MCF 10A (cell line): ENCODE measurements at regions not wholly inside any gene's neighbourhood (a gene's known extent, or its start where the extent isn't known, plus 50 kb on each side); places are given as distances from the start of the nearest gene placed in this dataset.
A peak's percentile ranks its signal among the peaks of the same experiment; 100 is the strongest.

Experiments
- BruUV-seq: library from RNA; stranded (reverse); fragments of 400-500 nt; replicated peaks from 2 replicates; lab custom pipeline; 2021; lab: Mats Ljungman, UMichigan
- CTCF ChIA-PET: fragments of 300-600 bp; sonication (Branson Sonifier 250); formaldehyde crosslinking; extraction: SDS; loops from one replicate; lab custom pipeline; 2021; ENCODE audit warnings: antibody characterized with exemption, inconsistent platforms; lab: Yijun Ruan, JAX
- POLR2A ChIA-PET: fragments of 300-600, 350-650 bp; sonication (Branson Sonifier 250); formaldehyde crosslinking; extraction: SDS; loops from one replicate; lab custom pipeline; 2020; ENCODE audit warnings: antibody characterized with exemption, inconsistent platforms; lab: Yijun Ruan, JAX
- DNase-seq: peaks from one replicate; pipeline ENCODE4 v3.0.0-alpha.2; 2018; ENCODE audit not compliant: unreplicated experiment
- H3K27ac Mint-ChIP-seq: one replicate; pipeline ENCODE4 v1.8.0; 2022; ENCODE audit warnings: mild to moderate bottlenecking, low read depth, mixed read lengths; ENCODE audit not compliant: unreplicated experiment
- H3K27me3 Mint-ChIP-seq: one replicate; pipeline ENCODE4 v1.8.0; 2022; ENCODE audit warnings: mixed read lengths; ENCODE audit not compliant: insufficient read depth, unreplicated experiment
- H3K36me3 Mint-ChIP-seq: one replicate; pipeline ENCODE4 v1.8.0; 2022; ENCODE audit warnings: mild to moderate bottlenecking, moderate library complexity, mixed read lengths; ENCODE audit not compliant: insufficient read depth, unreplicated experiment
- H3K4me1 Mint-ChIP-seq: one replicate; pipeline ENCODE4 v1.8.0; 2022; ENCODE audit warnings: mixed read lengths; ENCODE audit not compliant: insufficient read depth, unreplicated experiment
- H3K4me3 Mint-ChIP-seq: one replicate; pipeline ENCODE4 v1.8.0; 2022; ENCODE audit warnings: mild to moderate bottlenecking, moderate library complexity, mixed read lengths; ENCODE audit not compliant: unreplicated experiment
- H3K9me3 Mint-ChIP-seq: one replicate; pipeline ENCODE4 v1.8.0; 2022; ENCODE audit warnings: mixed read lengths; ENCODE audit not compliant: unreplicated experiment
- intact Hi-C: fragments of 100-400 bp; cut with micrococcal nuclease; formaldehyde crosslinking; loops from 2 replicates; pipeline ENCODE4 v1.14.1; 2022
- TF ChIP-seq, protein P1 (sequence below): fragments of 200-600 bp; IDR thresholded peaks from one replicate; pipeline ENCODE4 v1.8.0; 2022; ENCODE audit warnings: antibody characterized with exemption, mild to moderate bottlenecking; ENCODE audit not compliant: unreplicated experiment

DNA sequence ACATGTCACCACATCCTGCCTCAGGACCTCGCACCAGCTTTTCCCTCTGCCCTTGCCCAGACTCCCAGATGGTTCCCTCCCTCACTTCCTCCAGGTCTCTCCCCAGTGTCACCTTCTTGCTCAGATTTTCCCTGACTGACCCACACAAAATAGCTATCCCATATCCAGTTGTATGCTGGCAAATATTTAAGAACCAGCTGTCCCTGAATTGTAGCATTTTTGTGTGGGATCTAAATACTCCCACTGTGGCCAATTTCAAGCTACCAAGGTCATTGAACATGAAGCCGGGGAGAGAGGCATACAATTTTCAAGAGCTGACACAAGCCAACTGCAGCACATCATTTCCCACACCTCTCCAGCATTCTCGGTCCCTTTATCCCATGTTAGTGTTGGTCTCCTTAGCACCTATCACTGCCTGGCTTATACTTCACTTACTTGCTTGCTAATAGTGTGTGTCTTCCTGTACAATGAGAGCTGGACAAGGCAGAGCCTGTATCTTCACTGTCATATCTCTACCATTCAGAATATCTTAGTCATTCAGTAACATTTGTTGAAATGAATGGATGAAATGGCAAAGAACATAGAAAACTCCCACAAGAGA lies 101.3 kb upstream of the CTNNB1 start:
- H3K27ac Mint-ChIP-seq = no peak overlapping the region
- H3K4me3 Mint-ChIP-seq = no peak overlapping the region
- BruUV-seq = no TSS peak
- H3K9me3 Mint-ChIP-seq = no peaks in the 10 kb centered on the region
- intact Hi-C loops = no loop called here
- no peaks in the 10 kb centered on the region for H3K36me3 Mint-ChIP-seq
- no peaks in the 10 kb centered on the region for H3K27me3 Mint-ChIP-seq
- no peak for DNase-seq
- H3K4me1 Mint-ChIP-seq = no peaks in the 10 kb centered on the region
- POLR2A ChIA-PET = no interaction called here
- CTCF ChIA-PET = interaction anchor here (1.0 to 1.5 kb wide), 2 partner anchors 12 to 378 kb away, joined by 3 to 4 read pairs; no protein-coding TSS in a partner anchor
- TF ChIP-seq, protein P1, sequence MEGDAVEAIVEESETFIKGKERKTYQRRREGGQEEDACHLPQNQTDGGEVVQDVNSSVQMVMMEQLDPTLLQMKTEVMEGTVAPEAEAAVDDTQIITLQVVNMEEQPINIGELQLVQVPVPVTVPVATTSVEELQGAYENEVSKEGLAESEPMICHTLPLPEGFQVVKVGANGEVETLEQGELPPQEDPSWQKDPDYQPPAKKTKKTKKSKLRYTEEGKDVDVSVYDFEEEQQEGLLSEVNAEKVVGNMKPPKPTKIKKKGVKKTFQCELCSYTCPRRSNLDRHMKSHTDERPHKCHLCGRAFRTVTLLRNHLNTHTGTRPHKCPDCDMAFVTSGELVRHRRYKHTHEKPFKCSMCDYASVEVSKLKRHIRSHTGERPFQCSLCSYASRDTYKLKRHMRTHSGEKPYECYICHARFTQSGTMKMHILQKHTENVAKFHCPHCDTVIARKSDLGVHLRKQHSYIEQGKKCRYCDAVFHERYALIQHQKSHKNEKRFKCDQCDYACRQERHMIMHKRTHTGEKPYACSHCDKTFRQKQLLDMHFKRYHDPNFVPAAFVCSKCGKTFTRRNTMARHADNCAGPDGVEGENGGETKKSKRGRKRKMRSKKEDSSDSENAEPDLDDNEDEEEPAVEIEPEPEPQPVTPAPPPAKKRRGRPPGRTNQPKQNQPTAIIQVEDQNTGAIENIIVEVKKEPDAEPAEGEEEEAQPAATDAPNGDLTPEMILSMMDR = no peak

DNA sequence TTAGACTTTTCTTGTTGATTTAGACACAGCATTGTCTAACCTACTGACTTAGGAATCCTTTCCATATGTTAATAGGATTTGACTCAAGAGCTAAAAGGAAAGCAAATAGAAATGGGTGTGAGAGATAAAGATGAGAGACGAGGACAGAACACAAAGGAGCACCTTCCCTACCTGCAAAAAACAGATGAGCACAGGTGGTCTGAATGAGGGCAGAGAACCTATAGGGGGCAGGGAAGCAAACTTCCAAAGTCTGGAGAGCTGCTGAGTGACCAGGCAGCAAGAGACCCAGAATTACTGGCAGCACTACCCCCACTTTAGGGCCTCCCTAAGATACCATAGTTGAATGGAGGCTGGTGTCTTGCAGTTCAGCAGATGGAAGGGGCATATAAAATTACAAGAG lies 98.1 kb upstream of the CTNNB1 start:
- H3K4me3 Mint-ChIP-seq = no peak overlapping the region
- BruUV-seq = no TSS peak

DNA sequence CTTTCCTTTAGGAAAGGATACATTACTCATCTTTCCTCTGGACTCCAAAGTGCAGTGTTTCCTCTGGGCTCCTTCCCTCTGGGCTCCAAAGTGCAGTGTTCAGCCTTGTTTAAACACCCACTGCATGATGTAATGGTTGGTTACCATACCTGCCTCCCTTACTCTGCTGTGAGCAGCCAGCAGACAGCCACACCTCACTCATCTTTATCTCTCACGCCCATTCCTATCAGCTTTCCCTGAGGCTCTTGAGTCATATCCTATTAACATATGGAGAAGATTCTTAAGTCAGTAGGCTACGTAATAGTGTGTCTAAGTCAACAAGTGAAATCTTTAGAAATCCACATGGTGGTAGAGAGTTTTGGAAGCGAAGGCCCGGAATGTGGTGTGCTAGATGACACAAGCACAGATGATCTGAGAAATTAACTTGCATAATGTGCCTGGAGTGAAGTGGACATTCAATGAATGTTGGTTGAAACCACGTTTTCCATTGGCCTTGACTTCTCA lies 97.2 kb upstream of the CTNNB1 start:
- Mint-ChIP-seq H3K9me3 (no peaks in the 10 kb centered on the region), H3K4me3 (no peak overlapping the region), H3K36me3 (no peaks in the 10 kb centered on the region), H3K27ac (no peak overlapping the region), H3K27me3 (no peaks in the 10 kb centered on the region), H3K4me1 (no peaks in the 10 kb centered on the region)
- intact Hi-C loops = no loop called here
- no TSS peak for BruUV-seq
- POLR2A ChIA-PET = no interaction called here
- CTCF ChIA-PET = no interaction called here
- DNase-seq = peak; percentile 69
- TF ChIP-seq, protein P1 = no peak

More for the DNA sequence above, 98.1 kb upstream of the CTNNB1 start:
- Mint-ChIP-seq H3K27me3 (no peaks in the 10 kb centered on the region), H3K9me3 (no peaks in the 10 kb centered on the region), H3K36me3 (no peaks in the 10 kb centered on the region), H3K4me1 (no peaks in the 10 kb centered on the region), H3K27ac (no peak overlapping the region)
- intact Hi-C loops = no loop called here
- ChIA-PET CTCF (interaction anchor here (0.6 kb wide), 1 partner anchor 123 kb away, joined by 3 read pairs; no protein-coding TSS in a partner anchor), POLR2A (no interaction called here)
- TF ChIP-seq, protein P1 = no peak
- DNase-seq = no peak

DNA sequence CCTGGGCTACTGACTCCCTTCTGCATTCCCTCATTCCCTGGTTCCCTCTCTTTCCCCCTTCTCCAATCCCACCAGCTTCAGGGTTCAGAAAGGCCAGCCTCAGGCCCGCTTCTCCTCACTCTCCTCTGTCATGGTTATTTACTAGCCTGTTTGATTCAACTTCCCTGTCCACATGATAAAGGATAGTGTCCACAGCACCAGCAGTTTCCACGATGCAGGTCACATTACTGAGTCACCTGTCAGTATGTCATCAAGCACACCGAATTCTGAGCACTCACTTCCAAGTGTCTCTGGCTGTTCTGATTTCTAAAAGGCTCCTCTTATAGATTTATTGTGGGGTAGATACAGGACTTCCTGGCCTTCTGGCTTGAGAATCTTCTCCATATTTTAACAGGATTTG lies 96.6 kb upstream of the CTNNB1 start:
- ChIA-PET CTCF (no interaction called here), POLR2A (no interaction called here)
- Mint-ChIP-seq H3K36me3 (no peaks in the 10 kb centered on the region), H3K4me1 (no peaks in the 10 kb centered on the region), H3K4me3 (no peak overlapping the region), H3K27me3 (no peaks in the 10 kb centered on the region), H3K9me3 (no peaks in the 10 kb centered on the region), H3K27ac (no peak overlapping the region)
- BruUV-seq = no TSS peak
- intact Hi-C loops = no loop called here
- TF ChIP-seq, protein P1 = no peak
- no peak for DNase-seq
